ENCODE measurements at regions not wholly inside any gene's neighbourhood (a gene's known extent, or its start where the extent isn't known, plus 50 kb on each side); places are given as distances from the start of the nearest gene placed in this dataset.
A peak's percentile ranks its signal among the peaks of the same experiment; 100 is the strongest.

DNA sequence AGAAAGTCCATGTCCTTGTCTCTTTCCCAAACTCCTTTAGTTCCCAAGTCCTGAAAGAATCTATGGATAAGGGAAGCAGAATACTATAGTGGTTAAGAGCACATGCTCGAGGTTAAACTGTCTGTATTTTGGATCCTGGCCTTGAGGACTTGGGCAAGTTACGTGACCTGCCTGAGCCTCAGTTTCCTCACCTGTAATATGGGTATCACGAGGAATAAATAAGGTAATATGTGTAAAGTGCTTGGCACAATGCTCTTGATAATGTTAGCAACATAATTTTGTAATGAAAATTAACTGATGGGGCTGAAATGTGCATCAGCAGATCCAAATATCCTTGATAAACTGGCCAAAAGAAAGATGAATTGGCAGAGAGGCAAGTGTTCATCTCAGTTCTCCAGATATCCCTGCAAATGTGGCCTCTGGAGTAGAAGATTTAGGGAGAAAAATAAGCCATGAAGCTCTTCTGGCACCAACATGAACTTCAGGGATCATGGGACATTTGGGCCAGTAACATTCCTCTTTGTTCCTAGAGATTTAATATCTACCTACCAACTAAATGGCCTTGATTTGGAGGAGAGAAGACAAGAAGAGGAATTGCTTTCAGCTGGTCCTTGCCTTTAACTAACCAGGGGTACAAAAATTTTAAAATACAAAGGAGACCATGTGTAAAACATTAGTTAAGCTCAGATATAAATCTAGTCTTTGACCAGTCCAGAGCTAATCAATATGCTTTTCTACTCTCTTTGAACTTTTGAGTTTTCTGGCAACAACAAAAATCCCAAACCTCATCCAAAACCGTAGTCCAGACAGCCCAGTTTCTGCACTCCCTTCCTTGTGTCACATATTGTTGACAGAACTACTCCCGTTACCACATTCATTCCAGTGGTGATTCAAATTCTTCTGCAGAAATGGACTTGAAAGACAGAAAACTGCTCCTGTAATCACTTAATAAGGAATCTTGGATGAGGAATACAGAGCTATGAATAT, 52.7 kb upstream of the EML4 start:
- TF ChIP-seq CTCF (IDR thresholded peaks at IDR 0.05; ENCODE audit: low read depth, low read length, poor library complexity, severe bottlenecking), result no peak
- Histone ChIP-seq H4K20me1 (ENCODE audit: control insufficient read depth, insufficient read depth, low read depth, low read length) (peaks cover 4% of the 10 kb centered on the region; the same call in 1 of the 2 replicates), H3K9me3 (ENCODE audit: control insufficient read depth, insufficient read depth, low read length) (no peaks in the 10 kb centered on the region), H3K9me2 (replicated peaks; ENCODE audit: control insufficient read depth, low read length) (no peaks in the 10 kb centered on the region), H3K4me1 (ENCODE audit: control insufficient read depth, low read length) (peaks cover 19% of the 10 kb centered on the region), H3F3A (ENCODE audit: control insufficient read depth, insufficient read depth) (peaks cover 12% of the 10 kb centered on the region), H3K4me3 (ENCODE audit: low read length) (no peak overlapping the region), H3K4me2 (ENCODE audit: low read length) (no peak overlapping the region), H3K27ac (ENCODE audit: low read depth, low read length) (no peak overlapping the region), H3K79me2 (ENCODE audit: control insufficient read depth, low read length) (no peaks in the 10 kb centered on the region), H3K36me3 (ENCODE audit: control insufficient read depth, low read length) (no peaks in the 10 kb centered on the region), H3K27me3 (ENCODE audit: control insufficient read depth, low read length) (peaks cover 65% of the 10 kb centered on the region)

DNA sequence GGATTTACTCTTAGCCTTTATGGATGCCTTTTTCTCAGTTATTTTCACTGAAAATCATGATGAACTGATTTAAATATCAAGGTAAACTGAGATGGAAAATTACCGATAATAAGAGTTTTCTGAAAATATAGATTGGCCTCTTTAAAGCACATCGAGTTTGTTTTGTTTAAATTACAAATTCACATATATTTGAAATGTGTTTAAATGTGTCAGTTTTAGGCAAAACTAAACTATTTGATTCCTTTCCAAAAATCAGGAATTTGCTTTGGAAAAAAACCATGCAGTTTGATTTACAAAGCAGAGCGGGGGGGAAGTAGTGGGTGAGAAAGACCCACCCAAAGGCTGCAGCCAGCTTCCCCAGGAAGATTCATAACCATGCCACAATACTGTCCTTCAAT, 52.0 kb upstream of the EML4 start:
- H4K20me1 ChIP-seq (ENCODE audit: control insufficient read depth, insufficient read depth, low read depth, low read length), result peaks cover 4% of the 10 kb centered on the region; the same call in 1 of the 2 replicates
- peaks cover 12% of the 10 kb centered on the region for H3F3A ChIP-seq (ENCODE audit: control insufficient read depth, insufficient read depth)
- no peak overlapping the region for H3K4me3 ChIP-seq (ENCODE audit: low read length)
- no peak overlapping the region for H3K4me2 ChIP-seq (ENCODE audit: low read length)
- H3K9me2 ChIP-seq (replicated peaks; ENCODE audit: control insufficient read depth, low read length), result no peaks in the 10 kb centered on the region
- H3K36me3 ChIP-seq (ENCODE audit: control insufficient read depth, low read length), result no peaks in the 10 kb centered on the region
- H3K27me3 ChIP-seq (ENCODE audit: control insufficient read depth, low read length), result peaks cover 61% of the 10 kb centered on the region
- TF ChIP-seq CTCF (IDR thresholded peaks at IDR 0.05; ENCODE audit: low read depth, low read length, poor library complexity, severe bottlenecking) (no peak), EZH2phosphoT487 (IDR thresholded peaks at IDR 0.05; ENCODE audit: borderline replicate concordance, low read length) (no peak)
- H3K79me2 ChIP-seq (ENCODE audit: control insufficient read depth, low read length), result no peaks in the 10 kb centered on the region
- H3K4me1 ChIP-seq (ENCODE audit: control insufficient read depth, low read length), result peaks cover 19% of the 10 kb centered on the region
- no peak overlapping the region for H3K27ac ChIP-seq (ENCODE audit: low read depth, low read length)
- H3K9me3 ChIP-seq (ENCODE audit: control insufficient read depth, insufficient read depth, low read length), result no peaks in the 10 kb centered on the region

GRCh38 chr2:42117923-42118753, 51.0 kb upstream of the EML4 start:
- peaks cover 55% of the 10 kb centered on the region for H3K27me3 ChIP-seq (ENCODE audit: control insufficient read depth, low read length)
- peaks cover 19% of the 10 kb centered on the region for H3K4me1 ChIP-seq (ENCODE audit: control insufficient read depth, low read length)
- H3F3A ChIP-seq (ENCODE audit: control insufficient read depth, insufficient read depth), result peaks cover 12% of the 10 kb centered on the region
- TF ChIP-seq CTCF (IDR thresholded peaks at IDR 0.05; ENCODE audit: low read depth, low read length, poor library complexity, severe bottlenecking) (no peak), EZH2phosphoT487 (IDR thresholded peaks at IDR 0.05; ENCODE audit: borderline replicate concordance, low read length) (no peak)
- no peak overlapping the region; the same call in 1 of the 2 replicates for H3K4me3 ChIP-seq (ENCODE audit: low read length)
- H3K36me3 ChIP-seq (ENCODE audit: control insufficient read depth, low read length), result no peaks in the 10 kb centered on the region
- peaks cover 4% of the 10 kb centered on the region; the same call in 1 of the 2 replicates for H4K20me1 ChIP-seq (ENCODE audit: control insufficient read depth, insufficient read depth, low read depth, low read length)
- H3K4me2 ChIP-seq (ENCODE audit: low read length), result peak overlapping the region; percentile 42
- H3K79me2 ChIP-seq (ENCODE audit: control insufficient read depth, low read length), result no peaks in the 10 kb centered on the region
- H3K9me2 ChIP-seq (replicated peaks; ENCODE audit: control insufficient read depth, low read length), result no peaks in the 10 kb centered on the region
- H3K27ac ChIP-seq (ENCODE audit: low read depth, low read length), result no peak overlapping the region
- no peaks in the 10 kb centered on the region for H3K9me3 ChIP-seq (ENCODE audit: control insufficient read depth, insufficient read depth, low read length)

Data from DOHH2 (cell line).